HepG2 (cell line): ENCODE measurements at regions not wholly inside any gene's neighbourhood (a gene's known extent, or its start where the extent isn't known, plus 50 kb on each side); places are given as distances from the start of the nearest gene placed in this dataset.

ENCODE experiments used
- ATAC-seq: fragments of 200-7000 bp; cut with Tn5 transposase; 3 replicates; pipeline ENCODE4 v1.9.1; 2020; ENCODE audit warnings: mild to moderate bottlenecking, moderate library complexity
- BruUV-seq: library from RNA; stranded (reverse); fragments of 400-500 nt; replicated peaks from 2 replicates; lab custom pipeline; 2021; lab: Mats Ljungman, UMichigan
- CTCF ChIA-PET: fragments of 300-600 bp; formaldehyde crosslinking; extraction: SDS; loops from one replicate; lab custom pipeline; 2021; ENCODE audit warnings: low total read pairs, inconsistent platforms, low intra/inter-chr PET ratio; lab: Yijun Ruan, JAX
- POLR2A ChIA-PET: fragments of 350-600 bp; sonication (Branson Sonifier 250); formaldehyde crosslinking; loops from one replicate; lab custom pipeline; 2020; ENCODE audit warnings: antibody characterized with exemption, inconsistent platforms; lab: Yijun Ruan, JAX
- DNase-seq: peaks from one replicate; pipeline ENCODE4 v3.0.0-alpha.2; 2015; ENCODE audit warnings: low spot score
- FAIRE-seq: peaks from 3 replicates; lab custom pipeline; 2011; peaks lifted over from hg19 to GRCh38; lab: Jason Lieb, UNC
- H2AFZ ChIP-seq: one replicate; pipeline ENCODE4 v1.6.1; 2011; ENCODE audit warnings: low read length, inconsistent platforms
- H3K27ac ChIP-seq: fragments of 300-600 bp; 3 replicates; pipeline ENCODE4 v1.8.0; 2011; ENCODE audit warnings: mixed run types, mild to moderate bottlenecking, mixed read lengths, low read length, inconsistent platforms; ENCODE audit not compliant: insufficient read depth; ENCODE audit errors: extremely low read length
- H3K27me3 ChIP-seq, 2 experiments: fragments of 200-600 bp in 1 of 2; 2 replicates in 1 of 2; 3 replicates in 1 of 2; pipeline versions ENCODE4 v1.6.0 to v1.8.0; 2011; ENCODE audit warnings: low read length in 2 of 2, mild to moderate bottlenecking in 2 of 2, moderate library complexity in 2 of 2, inconsistent platforms in 1 of 2; ENCODE audit not compliant: insufficient read depth in 2 of 2, control insufficient read depth in 1 of 2
- H3K36me3 ChIP-seq, 2 experiments: fragments of 200-600 bp in 1 of 2; replicated peaks in 1 of 2; 2 replicates in 1 of 2; 3 replicates in 1 of 2; pipeline versions ENCODE4 v1.5.1 to v1.8.0; 2011; ENCODE audit warnings: low read length in 2 of 2, inconsistent platforms in 1 of 2; ENCODE audit not compliant: insufficient read depth in 2 of 2, control insufficient read depth in 1 of 2
- H3K4me1 ChIP-seq: 2 replicates; pipeline ENCODE4 v1.5.1; 2012; ENCODE audit warnings: low read length, inconsistent platforms; ENCODE audit not compliant: insufficient read depth
- H3K4me2 ChIP-seq: 2 replicates; pipeline ENCODE4 v1.6.0; 2011; ENCODE audit warnings: low read depth, low read length, inconsistent platforms
- H3K4me3 ChIP-seq, 3 experiments: fragments of 200-600 bp in 1 of 3; sonication (generic), shearing (Covaris generic) in 1 of 3; replicated peaks in 1 of 3; 2 replicates each; pipeline ENCODE4 v1.5.1; 2011 to 2016; ENCODE audit warnings: low read length in 3 of 3, inconsistent platforms in 2 of 3, low read depth in 2 of 3, mild to moderate bottlenecking in 2 of 3, control low read depth in 1 of 3, mixed read lengths in 1 of 3; ENCODE audit not compliant: insufficient read depth in 1 of 3
- H3K79me2 ChIP-seq: one replicate; pipeline ENCODE4 v1.6.1; 2011; ENCODE audit warnings: low read length, inconsistent platforms; ENCODE audit not compliant: insufficient read depth
- H3K9ac ChIP-seq: 2 replicates; pipeline ENCODE4 v1.6.0; 2011; ENCODE audit warnings: mild to moderate bottlenecking, low read depth, low read length, inconsistent platforms; ENCODE audit not compliant: insufficient read depth
- H3K9me3 ChIP-seq: 2 replicates; pipeline ENCODE4 v1.5.1; 2012; ENCODE audit warnings: mild to moderate bottlenecking, low read length
- H4K20me1 ChIP-seq: 2 replicates; pipeline ENCODE4 v1.6.0; 2011; ENCODE audit warnings: inconsistent platforms, mild to moderate bottlenecking, low read length, moderate library complexity; ENCODE audit not compliant: insufficient read depth
- EED ChIP-seq: sonication (generic); formaldehyde crosslinking; IDR thresholded peaks from 2 replicates; pipeline ENCODE4 v1.5.0; 2020; ENCODE audit warnings: mild to moderate bottlenecking, missing genetic modification reagents
- IRX3 ChIP-seq: sonication (generic); formaldehyde crosslinking; IDR thresholded peaks from 2 replicates; pipeline ENCODE4 v1.8.1; 2023; ENCODE audit warnings: mild to moderate bottlenecking, low read depth, missing genetic modification reagents, borderline replicate concordance
- KMT2B ChIP-seq: IDR thresholded peaks from 2 replicates; pipeline ENCODE4 v1.6.1; 2016; ENCODE audit warnings: missing genetic modification reagents, missing compliant biosample characterization
- MLXIP ChIP-seq: sonication (generic); formaldehyde crosslinking; IDR thresholded peaks from 2 replicates; pipeline ENCODE4 v1.9.0; 2021; ENCODE audit warnings: missing genetic modification reagents, borderline replicate concordance
- NR2C2 ChIP-seq: sonication (generic); formaldehyde crosslinking; IDR thresholded peaks from 2 replicates; pipeline ENCODE4 v1.4.0; 2020; ENCODE audit warnings: missing genetic modification reagents, mild to moderate bottlenecking, moderate library complexity, borderline replicate concordance
- SP2 ChIP-seq: sonication (generic); formaldehyde crosslinking; IDR thresholded peaks from 2 replicates; pipeline ENCODE4 v1.5.1; 2020; ENCODE audit warnings: mild to moderate bottlenecking, missing genetic modification reagents
- WGBS: methylation state at CpG from one replicate; pipeline ENCODE4 v1.1.6; 2017; ENCODE audit warnings: low lambda C conversion rate; 5-methylcytosine and 5-hydroxymethylcytosine counted together
- in situ Hi-C: cut with HindIII; loops from 2 replicates; pipeline ENCODE4 v1.10.0; 2017; ENCODE audit warnings: low pct_unique_long_range_greater_than_20kb; ENCODE audit not compliant: extremely low pct_ligation_motif_present
- intact Hi-C: fragments of 100-400 bp; cut with micrococcal nuclease; formaldehyde crosslinking; loops from one replicate; pipeline ENCODE4 v1.10.0; 2022; ENCODE audit not compliant: unreplicated experiment
- TF ChIP-seq, protein P1 (sequence below): IDR thresholded peaks from 2 replicates; pipeline ENCODE4 v1.6.1; 2016; ENCODE audit warnings: low read depth
- TF ChIP-seq, protein P2 (sequence below): fragments of 450-650 bp; IDR thresholded peaks from 2 replicates; pipeline ENCODE4 v1.6.1; 2016
- TF ChIP-seq, protein P3 (sequence below): sonication (generic); formaldehyde crosslinking; IDR thresholded peaks from 2 replicates; pipeline ENCODE4 v1.4.0; 2020; ENCODE audit warnings: mild to moderate bottlenecking, missing genetic modification reagents

GRCh38 chr16:64656471-64656870, 465.4 kb downstream of the CDH11 start:
- in situ Hi-C loops: no loop called here

More at GRCh38 chr16:64656471-64656870, 465.4 kb downstream of the CDH11 start:
- FAIRE-seq: no peak
- WGBS: under 1% methylated on average over 4 of the region's 4 CpGs
- Histone ChIP-seq H2AFZ (no peak overlapping the region), H3K9ac (no peak overlapping the region), H3K79me2 (no peaks in the 10 kb centered on the region), H3K4me1 (no peaks in the 10 kb centered on the region), H3K9me3 (peaks cover 85% of the 10 kb centered on the region), H3K27ac (no peak overlapping the region), H3K4me3 (no peak overlapping the region), H3K27me3 (no peaks in the 10 kb centered on the region), H3K4me2 (no peak overlapping the region), H4K20me1 (no peaks in the 10 kb centered on the region), H3K36me3 (no peaks in the 10 kb centered on the region)
- no peak for ATAC-seq
- DNase-seq: no peak
- intact Hi-C loops: no loop called here
- no peak for TF ChIP-seq IRX3 (CRISPR knock-in tag)
- TF ChIP-seq MLXIP (CRISPR knock-in tag): no peak
- TF ChIP-seq KMT2B (CRISPR knock-in tag): no peak
- no peak for TF ChIP-seq EED
- TF ChIP-seq NR2C2 (CRISPR knock-in tag): no peak
- no peak for TF ChIP-seq SP2 (CRISPR knock-in tag)
- TF ChIP-seq, protein P1, sequence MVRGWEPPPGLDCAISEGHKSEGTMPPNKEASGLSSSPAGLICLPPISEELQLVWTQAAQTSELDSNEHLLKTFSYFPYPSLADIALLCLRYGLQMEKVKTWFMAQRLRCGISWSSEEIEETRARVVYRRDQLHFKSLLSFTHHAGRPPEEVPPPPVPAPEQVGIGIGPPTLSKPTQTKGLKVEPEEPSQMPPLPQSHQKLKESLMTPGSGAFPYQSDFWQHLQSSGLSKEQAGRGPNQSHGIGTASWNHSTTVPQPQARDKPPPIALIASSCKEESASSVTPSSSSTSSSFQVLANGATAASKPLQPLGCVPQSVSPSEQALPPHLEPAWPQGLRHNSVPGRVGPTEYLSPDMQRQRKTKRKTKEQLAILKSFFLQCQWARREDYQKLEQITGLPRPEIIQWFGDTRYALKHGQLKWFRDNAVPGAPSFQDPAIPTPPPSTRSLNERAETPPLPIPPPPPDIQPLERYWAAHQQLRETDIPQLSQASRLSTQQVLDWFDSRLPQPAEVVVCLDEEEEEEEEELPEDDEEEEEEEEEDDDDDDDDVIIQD: no peak
- TF ChIP-seq, protein P2, sequence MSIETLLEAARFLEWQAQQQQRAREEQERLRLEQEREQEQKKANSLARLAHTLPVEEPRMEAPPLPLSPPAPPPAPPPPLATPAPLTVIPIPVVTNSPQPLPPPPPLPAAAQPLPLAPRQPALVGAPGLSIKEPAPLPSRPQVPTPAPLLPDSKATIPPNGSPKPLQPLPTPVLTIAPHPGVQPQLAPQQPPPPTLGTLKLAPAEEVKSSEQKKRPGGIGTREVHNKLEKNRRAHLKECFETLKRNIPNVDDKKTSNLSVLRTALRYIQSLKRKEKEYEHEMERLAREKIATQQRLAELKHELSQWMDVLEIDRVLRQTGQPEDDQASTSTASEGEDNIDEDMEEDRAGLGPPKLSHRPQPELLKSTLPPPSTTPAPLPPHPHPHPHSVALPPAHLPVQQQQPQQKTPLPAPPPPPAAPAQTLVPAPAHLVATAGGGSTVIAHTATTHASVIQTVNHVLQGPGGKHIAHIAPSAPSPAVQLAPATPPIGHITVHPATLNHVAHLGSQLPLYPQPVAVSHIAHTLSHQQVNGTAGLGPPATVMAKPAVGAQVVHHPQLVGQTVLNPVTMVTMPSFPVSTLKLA: no peak
- TF ChIP-seq, protein P3, sequence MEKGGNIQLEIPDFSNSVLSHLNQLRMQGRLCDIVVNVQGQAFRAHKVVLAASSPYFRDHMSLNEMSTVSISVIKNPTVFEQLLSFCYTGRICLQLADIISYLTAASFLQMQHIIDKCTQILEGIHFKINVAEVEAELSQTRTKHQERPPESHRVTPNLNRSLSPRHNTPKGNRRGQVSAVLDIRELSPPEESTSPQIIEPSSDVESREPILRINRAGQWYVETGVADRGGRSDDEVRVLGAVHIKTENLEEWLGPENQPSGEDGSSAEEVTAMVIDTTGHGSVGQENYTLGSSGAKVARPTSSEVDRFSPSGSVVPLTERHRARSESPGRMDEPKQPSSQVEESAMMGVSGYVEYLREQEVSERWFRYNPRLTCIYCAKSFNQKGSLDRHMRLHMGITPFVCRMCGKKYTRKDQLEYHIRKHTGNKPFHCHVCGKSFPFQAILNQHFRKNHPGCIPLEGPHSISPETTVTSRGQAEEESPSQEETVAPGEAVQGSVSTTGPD (CRISPR knock-in tag): no peak
- ChIA-PET CTCF (no interaction called here), POLR2A (no interaction called here)
- no TSS peak for BruUV-seq
